Activated T-helper 1 cell treated with anti-CD3 and anti-CD28 coated beads, Interleukin-12 subunit alpha, Interleukin-12 subunit beta, Interleukin-2, Interleukin-4 antibody, amounts not matched to agents 30 ng/mL and 10 ng/mL and 1 ng/mL, durations not matched to agents 14 hours and 24 hours and 36 hours (primary cell): ENCODE measurements at regions not wholly inside any gene's neighbourhood (a gene's known extent, or its start where the extent isn't known, plus 50 kb on each side); places are given as distances from the start of the nearest gene placed in this dataset.
"Not testable (repeated sequence)": the region's sequence is repeated elsewhere in the genome, so short reads cannot be mapped to it uniquely, and the experiment has no call there.

Experiments used
- DNase-seq: peaks from one replicate; pipeline ENCODE4 v3.0.0; 2021; ENCODE audit warnings: low spot score
- H3K27ac Mint-ChIP-seq: one replicate; pipeline ENCODE4 v1.8.0; 2021; ENCODE audit warnings: mild to moderate bottlenecking, mixed read lengths
- H3K27me3 Mint-ChIP-seq: one replicate; pipeline ENCODE4 v1.8.0; 2022; ENCODE audit warnings: mild to moderate bottlenecking, moderate library complexity, mixed read lengths; ENCODE audit not compliant: insufficient read depth
- H3K36me3 Mint-ChIP-seq: one replicate; pipeline ENCODE4 v1.8.0; 2021; ENCODE audit warnings: low read depth, mixed read lengths
- H3K4me1 Mint-ChIP-seq: one replicate; pipeline ENCODE4 v1.8.0; 2021; ENCODE audit warnings: low read depth, mixed read lengths
- H3K4me3 Mint-ChIP-seq: one replicate; pipeline ENCODE4 v1.8.0; 2021; ENCODE audit warnings: mild to moderate bottlenecking, moderate library complexity, mixed read lengths
- H3K9me3 Mint-ChIP-seq: one replicate; pipeline ENCODE4 v1.8.0; 2021; ENCODE audit warnings: mixed read lengths
- intact Hi-C: fragments of 100-400 bp; cut with micrococcal nuclease; formaldehyde crosslinking; loops from one replicate; pipeline ENCODE4 v1.15.1; 2024

DNA sequence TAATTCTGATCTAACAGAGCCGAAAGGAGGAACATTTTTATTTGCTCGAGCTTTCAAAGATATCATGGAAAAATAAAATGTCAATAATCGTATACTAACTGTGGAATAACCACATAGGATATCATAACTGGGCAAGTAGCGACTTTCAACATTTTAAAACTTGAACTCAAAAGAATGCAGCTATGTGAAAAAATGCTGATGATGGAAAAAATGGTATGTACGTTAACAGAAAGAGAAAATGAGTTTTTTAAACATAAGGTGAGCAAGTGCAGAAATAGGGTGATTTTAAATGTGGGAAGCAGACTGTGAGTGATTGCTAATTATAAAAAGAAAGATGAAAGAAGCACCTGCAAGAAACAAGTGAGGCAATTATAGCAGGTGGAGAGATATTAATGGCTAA lies 238.3 kb upstream of the HSF2 start:
- no peak overlapping the region for H3K4me3 Mint-ChIP-seq
- no peaks in the 10 kb centered on the region for H3K27me3 Mint-ChIP-seq
- H3K36me3 Mint-ChIP-seq, result no peaks in the 10 kb centered on the region
- H3K27ac Mint-ChIP-seq, result no peak overlapping the region
- intact Hi-C loops, result no loop called here
- H3K4me1 Mint-ChIP-seq, result no peaks in the 10 kb centered on the region
- no peak for DNase-seq
- H3K9me3 Mint-ChIP-seq, result no peaks in the 10 kb centered on the region

DNA sequence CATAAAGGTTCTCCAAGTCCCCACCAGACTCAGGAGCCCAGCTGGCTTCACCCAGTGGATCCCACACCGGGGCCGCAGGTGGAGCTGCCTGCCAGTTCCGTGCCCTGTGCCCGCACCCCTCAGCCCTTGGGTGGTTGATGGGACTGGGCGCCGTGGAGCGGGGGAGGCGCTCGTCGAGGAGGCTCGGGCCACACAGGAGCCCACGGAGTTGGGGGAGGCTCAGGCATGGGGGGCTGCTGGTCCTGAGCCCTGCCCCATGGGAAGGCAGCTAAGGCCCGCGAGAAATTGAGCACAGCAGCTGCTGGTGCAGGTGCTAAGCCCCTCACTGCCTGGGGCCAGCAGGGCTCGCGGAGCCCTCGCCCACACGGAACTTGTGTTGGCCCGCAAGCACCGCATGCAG lies 234.4 kb upstream of the HSF2 start:
- no peaks in the 10 kb centered on the region for H3K4me1 Mint-ChIP-seq
- no peaks in the 10 kb centered on the region for H3K36me3 Mint-ChIP-seq
- intact Hi-C loops, result no loop called here
- H3K9me3 Mint-ChIP-seq, result no peaks in the 10 kb centered on the region
- DNase-seq, result no peak
- no peak overlapping the region for H3K27ac Mint-ChIP-seq
- H3K4me3 Mint-ChIP-seq, result no peak overlapping the region
- no peaks in the 10 kb centered on the region for H3K27me3 Mint-ChIP-seq

DNA sequence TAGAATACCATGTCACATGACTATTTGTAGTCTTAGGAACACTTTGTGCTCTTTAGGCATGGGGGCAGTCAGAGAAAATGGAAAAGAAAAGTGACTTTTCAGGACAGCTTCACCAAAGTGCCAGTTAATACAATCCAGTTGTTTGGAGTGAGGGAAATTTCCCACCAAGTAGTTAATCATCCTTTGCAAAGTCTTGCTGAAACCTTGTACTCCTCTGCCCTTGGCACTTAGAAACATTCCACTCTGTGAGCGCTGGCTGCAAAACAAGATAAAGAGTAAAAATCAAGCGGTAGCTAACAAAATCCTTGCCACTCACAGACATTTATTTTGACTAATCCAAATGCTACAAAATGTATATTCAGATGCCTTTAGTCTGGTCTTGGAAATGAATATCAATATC lies 229.2 kb upstream of the HSF2 start:
- H3K4me1 Mint-ChIP-seq, result no peaks in the 10 kb centered on the region
- H3K27ac Mint-ChIP-seq, result no peak overlapping the region
- DNase-seq, result no peak
- no peaks in the 10 kb centered on the region for H3K27me3 Mint-ChIP-seq
- H3K36me3 Mint-ChIP-seq, result no peaks in the 10 kb centered on the region
- H3K9me3 Mint-ChIP-seq, result no peaks in the 10 kb centered on the region
- intact Hi-C loops, result no loop called here
- H3K4me3 Mint-ChIP-seq, result no peak overlapping the region

DNA sequence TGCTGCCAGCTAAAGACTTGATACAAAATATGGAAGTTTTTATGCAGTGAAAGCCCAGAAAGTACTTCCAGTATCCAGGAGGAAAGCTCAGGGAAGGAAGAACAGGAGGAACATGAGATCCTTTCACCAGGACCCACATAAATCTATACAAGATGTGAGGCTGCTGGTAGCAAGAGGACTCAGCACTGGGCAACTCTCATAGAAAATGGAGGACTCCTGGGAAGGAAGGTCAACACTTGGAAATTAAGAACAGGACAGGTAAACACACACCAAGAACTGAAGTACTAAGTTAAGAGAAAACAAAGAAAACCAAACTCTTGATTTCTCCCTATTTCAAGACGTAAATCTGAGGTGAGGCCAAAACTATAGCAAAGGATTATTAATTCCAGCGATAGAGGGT lies 220.5 kb upstream of the HSF2 start:
- intact Hi-C loops, result no loop called here
- H3K36me3 Mint-ChIP-seq, result no peaks in the 10 kb centered on the region
- DNase-seq, result no peak
- no peak overlapping the region for H3K27ac Mint-ChIP-seq
- H3K9me3 Mint-ChIP-seq, result no peaks in the 10 kb centered on the region
- H3K4me1 Mint-ChIP-seq, result no peaks in the 10 kb centered on the region
- no peak overlapping the region for H3K4me3 Mint-ChIP-seq
- H3K27me3 Mint-ChIP-seq, result no peaks in the 10 kb centered on the region

DNA sequence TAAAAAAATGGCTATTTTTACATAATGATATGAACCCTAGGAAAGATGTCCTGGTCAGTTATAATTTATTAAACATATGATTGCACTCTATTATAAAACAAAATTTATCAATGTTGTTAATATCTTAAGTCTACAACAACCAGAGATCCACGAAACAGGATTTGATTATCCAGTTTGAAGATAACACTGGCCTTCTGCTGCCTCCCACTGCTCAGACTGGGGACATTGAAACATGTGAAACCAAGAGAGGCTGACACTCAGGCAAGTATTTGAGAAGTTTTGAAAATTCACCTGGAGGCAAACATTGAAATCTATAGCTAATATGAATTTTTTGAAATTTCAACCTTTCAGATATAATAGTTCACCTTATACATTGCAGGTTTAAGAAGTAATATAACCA lies 219.3 kb upstream of the HSF2 start:
- intact Hi-C loops, result no loop called here
- Mint-ChIP-seq H3K27ac (no peak overlapping the region), H3K36me3 (no peaks in the 10 kb centered on the region), H3K27me3 (no peaks in the 10 kb centered on the region), H3K4me3 (no peak overlapping the region), H3K4me1 (no peaks in the 10 kb centered on the region), H3K9me3 (no peaks in the 10 kb centered on the region)
- DNase-seq, result no peak

DNA sequence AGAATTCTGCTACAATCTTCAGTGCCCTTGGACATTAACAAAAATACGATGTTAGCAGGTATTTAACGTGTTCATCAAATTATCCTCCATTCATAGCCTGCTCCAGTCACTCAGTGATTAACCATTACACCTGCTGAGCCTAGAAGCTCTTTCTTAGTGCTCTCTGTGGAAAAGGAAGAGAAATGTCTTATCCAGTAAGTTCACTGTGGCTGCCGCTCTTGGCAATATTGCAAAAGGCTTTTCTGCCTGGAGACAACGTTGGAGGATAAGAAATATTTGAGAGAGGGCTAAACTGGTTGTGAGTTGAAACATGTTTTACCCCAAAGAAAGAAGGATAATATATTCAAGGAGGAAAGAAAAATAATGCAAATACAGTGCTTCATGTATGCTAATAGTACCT lies 217.4 kb upstream of the HSF2 start:
- intact Hi-C loops, result no loop called here
- Mint-ChIP-seq H3K27ac (no peak overlapping the region), H3K9me3 (no peaks in the 10 kb centered on the region)

DNA sequence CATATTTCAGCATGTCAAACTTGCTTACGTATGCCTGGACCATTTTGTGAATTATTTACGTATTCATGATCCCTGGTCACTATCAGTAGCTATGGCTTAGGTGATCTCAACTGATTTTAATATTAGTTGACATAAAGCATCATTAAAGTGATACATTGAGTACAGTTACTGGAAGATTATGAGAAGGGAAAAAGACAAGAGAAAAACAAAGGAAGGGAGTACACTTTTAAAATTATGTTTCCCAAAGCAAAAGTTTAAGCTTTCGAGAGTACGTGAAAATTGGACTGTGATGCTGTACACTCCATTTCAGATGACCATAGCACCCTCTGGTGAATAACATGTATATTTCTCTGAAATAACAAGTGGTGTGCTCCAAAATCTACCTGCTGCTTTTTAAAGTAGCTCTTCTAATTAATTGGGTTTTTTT lies 215.0 kb upstream of the HSF2 start:
- Mint-ChIP-seq H3K27ac (no peak overlapping the region), H3K27me3 (no peaks in the 10 kb centered on the region), H3K9me3 (no peaks in the 10 kb centered on the region), H3K4me1 (no peaks in the 10 kb centered on the region), H3K36me3 (no peaks in the 10 kb centered on the region), H3K4me3 (no peak overlapping the region)
- intact Hi-C loops, result no loop called here
- no peak for DNase-seq

More for the DNA sequence above, 217.4 kb upstream of the HSF2 start:
- Mint-ChIP-seq H3K4me3 (no peak overlapping the region), H3K27me3 (no peaks in the 10 kb centered on the region), H3K4me1 (no peaks in the 10 kb centered on the region), H3K36me3 (no peaks in the 10 kb centered on the region)
- DNase-seq, result no peak

DNA sequence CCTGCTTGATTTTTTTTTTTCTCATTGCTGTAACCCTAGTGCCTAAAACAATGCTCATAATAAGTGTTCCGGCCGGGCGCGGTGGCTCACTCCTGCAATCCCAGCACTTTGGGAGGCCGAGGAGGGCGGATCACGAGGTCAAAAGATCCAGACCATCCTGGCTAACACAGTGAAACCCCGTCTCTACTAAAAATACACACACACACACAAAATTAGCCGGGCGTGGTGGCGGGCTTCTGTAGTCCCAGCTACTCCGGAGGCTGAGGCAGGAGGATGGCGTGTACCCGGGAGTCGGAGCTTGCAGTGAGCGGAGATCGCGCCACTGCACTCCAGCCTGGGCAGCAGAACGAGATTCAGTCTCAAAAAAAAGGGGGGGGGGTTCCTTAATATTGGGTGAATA lies 214.0 kb upstream of the HSF2 start:
- H3K9me3 Mint-ChIP-seq, H3K36me3 Mint-ChIP-seq, H3K4me1 Mint-ChIP-seq, intact Hi-C loops, H3K27ac Mint-ChIP-seq, H3K4me3 Mint-ChIP-seq, DNase-seq, H3K27me3 Mint-ChIP-seq: not testable (repeated sequence)

DNA sequence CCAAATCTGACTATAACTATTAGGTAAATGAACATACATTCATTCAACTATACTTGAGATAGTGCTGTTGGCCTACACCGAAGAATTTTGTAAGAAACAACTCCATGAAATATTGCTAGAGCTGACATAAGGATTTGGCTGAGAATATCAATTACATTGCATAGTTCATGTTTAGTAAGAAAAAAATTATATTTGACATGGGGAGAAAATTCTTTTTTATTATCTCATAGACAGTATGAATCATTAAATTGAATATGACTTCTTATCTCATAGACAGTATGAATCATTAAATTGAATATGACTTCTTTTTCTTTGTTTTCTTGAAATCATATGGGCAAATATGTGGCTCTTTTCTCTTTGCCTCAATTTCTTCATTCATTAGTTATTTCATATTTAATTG lies 212.3 kb upstream of the HSF2 start:
- no peaks in the 10 kb centered on the region for H3K36me3 Mint-ChIP-seq
- no peaks in the 10 kb centered on the region for H3K9me3 Mint-ChIP-seq
- no peaks in the 10 kb centered on the region for H3K4me1 Mint-ChIP-seq
- no peaks in the 10 kb centered on the region for H3K27me3 Mint-ChIP-seq
- no peak for DNase-seq
- intact Hi-C loops, result no loop called here
- no peak overlapping the region for H3K27ac Mint-ChIP-seq
- no peak overlapping the region for H3K4me3 Mint-ChIP-seq

DNA sequence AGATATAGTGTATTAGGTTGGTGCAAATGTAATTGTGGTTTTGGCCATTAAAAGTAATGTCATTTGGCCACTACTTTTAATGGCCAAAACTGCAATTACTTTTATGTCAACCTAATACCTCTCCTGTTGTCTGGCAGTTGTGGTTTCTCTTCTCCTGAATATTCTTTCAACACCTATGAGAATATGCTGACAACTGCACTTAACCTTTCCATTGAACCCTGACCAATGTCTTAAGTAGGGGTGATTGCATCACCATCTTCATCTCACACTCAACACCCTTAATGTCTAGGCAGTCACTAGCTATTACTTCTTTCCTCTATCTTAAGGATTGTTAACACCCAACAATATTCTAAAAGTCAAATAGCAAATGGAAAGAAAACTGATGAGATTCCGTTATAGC lies 200.5 kb upstream of the HSF2 start:
- H3K27ac Mint-ChIP-seq, result no peak overlapping the region
- H3K4me3 Mint-ChIP-seq, result no peak overlapping the region
- peaks cover 2% of the 10 kb centered on the region for H3K27me3 Mint-ChIP-seq
- intact Hi-C loops, result no loop called here
- DNase-seq, result no peak
- H3K9me3 Mint-ChIP-seq, result no peaks in the 10 kb centered on the region
- no peaks in the 10 kb centered on the region for H3K4me1 Mint-ChIP-seq
- H3K36me3 Mint-ChIP-seq, result no peaks in the 10 kb centered on the region

DNA sequence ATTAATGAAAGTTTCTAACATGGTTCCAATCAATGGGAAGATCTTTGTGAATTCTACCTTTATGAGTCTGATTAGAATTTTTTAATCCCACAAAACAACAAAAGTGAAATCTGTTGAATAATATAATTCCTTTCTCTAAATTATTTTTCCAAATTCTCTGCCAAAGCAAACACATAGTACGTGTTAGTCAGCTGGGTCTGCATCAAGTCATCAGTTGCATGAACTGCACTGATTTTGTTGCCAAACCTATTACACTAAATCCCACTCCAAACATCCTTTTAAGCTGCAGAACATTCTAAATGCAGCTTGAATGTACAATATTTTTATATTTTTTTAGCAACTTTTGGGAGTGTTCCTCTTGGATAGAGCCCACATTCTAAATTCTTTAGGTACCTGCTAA lies 199.0 kb upstream of the HSF2 start:
- H3K9me3 Mint-ChIP-seq, result no peaks in the 10 kb centered on the region
- H3K4me3 Mint-ChIP-seq, result no peak overlapping the region
- H3K4me1 Mint-ChIP-seq, result no peaks in the 10 kb centered on the region
- intact Hi-C loops, result no loop called here
- DNase-seq, result no peak
- H3K27ac Mint-ChIP-seq, result no peak overlapping the region
- H3K27me3 Mint-ChIP-seq, result peaks cover 2% of the 10 kb centered on the region
- no peaks in the 10 kb centered on the region for H3K36me3 Mint-ChIP-seq

DNA sequence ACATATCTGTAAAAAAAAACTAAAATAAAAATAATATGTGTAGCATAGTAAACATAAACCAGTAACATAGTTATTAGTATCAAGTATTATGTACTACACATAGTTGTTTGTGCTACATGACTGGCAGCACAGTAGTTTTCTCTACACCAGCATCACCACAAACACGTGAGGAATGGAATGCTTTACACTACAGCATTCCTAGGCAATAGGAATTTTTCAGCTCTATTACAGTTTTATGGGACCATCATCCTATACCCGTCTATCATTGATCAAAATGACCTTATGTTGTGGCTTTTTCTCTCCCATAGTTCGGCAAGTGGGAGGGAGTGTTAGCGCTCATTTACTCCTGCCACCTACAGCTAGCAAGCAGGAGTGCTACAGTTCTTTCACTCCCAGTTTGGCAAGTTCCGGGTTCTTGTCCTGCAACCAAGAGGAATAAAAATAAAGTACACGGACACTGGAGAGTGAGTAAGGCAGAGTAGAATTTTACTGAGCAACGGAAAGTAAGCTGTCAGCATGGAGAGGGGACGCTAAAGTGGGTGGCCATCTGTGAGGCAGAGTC lies 196.8 kb upstream of the HSF2 start:
- Mint-ChIP-seq H3K4me3 (no peak overlapping the region), H3K27ac (no peak overlapping the region), H3K27me3 (peaks cover 2% of the 10 kb centered on the region), H3K9me3 (no peaks in the 10 kb centered on the region), H3K4me1 (no peaks in the 10 kb centered on the region), H3K36me3 (no peaks in the 10 kb centered on the region)
- intact Hi-C loops, result no loop called here
- no peak for DNase-seq

DNA sequence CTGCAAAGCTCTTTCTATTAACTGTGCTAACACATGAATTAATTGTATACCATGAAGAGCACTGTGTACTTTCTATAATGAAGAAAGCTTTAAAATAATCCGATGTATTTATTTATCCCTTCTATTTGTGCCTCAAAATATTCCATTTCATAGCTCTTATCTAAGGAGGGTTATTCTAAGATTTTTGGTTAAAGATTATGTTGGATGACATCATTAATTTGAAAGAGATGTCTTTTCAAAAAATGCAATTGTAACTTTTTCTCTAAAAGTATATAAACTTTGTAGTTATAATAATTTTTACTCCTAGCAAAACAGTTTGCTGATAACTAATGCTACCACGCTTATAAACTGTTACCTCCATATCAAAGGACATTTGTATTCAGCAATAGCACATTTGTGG lies 192.4 kb upstream of the HSF2 start:
- no peaks in the 10 kb centered on the region for H3K4me1 Mint-ChIP-seq
- no peaks in the 10 kb centered on the region for H3K36me3 Mint-ChIP-seq
- no peak overlapping the region for H3K27ac Mint-ChIP-seq
- H3K4me3 Mint-ChIP-seq, result no peak overlapping the region
- H3K9me3 Mint-ChIP-seq, result no peaks in the 10 kb centered on the region
- DNase-seq, result no peak
- H3K27me3 Mint-ChIP-seq, result no peaks in the 10 kb centered on the region
- intact Hi-C loops, result no loop called here

DNA sequence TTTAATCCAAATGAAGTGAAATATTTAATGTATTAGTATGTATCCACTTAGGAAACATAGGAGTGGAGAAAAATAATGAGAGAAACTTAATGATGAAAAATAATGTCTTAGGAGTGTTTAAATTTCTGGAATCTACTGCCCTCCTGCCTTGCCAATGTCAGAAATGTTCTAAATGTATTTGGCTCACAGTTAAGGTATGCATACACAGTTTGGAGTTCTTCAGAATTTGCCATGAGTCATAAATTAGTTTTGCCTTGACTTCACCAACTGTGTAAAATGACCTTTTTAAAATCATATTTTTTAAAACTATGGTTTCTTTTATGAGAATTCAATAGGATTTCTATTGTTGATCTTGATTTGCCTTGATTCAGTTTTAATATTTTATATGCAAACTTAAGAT lies 191.7 kb upstream of the HSF2 start:
- H3K4me3 Mint-ChIP-seq, result no peak overlapping the region
- H3K36me3 Mint-ChIP-seq, result no peaks in the 10 kb centered on the region
- H3K9me3 Mint-ChIP-seq, result no peaks in the 10 kb centered on the region
- H3K27ac Mint-ChIP-seq, result no peak overlapping the region
- DNase-seq, result no peak
- H3K4me1 Mint-ChIP-seq, result no peaks in the 10 kb centered on the region
- intact Hi-C loops, result no loop called here
- H3K27me3 Mint-ChIP-seq, result no peaks in the 10 kb centered on the region
